Gastroesophageal sphincter (tissue), 4 donors: ENCODE measurements at regions not wholly inside any gene's neighbourhood (a gene's known extent, or its start where the extent isn't known, plus 50 kb on each side); places are given as distances from the start of the nearest gene placed in this dataset.
"Not testable (repeated sequence)": the region's sequence is repeated elsewhere in the genome, so short reads cannot be mapped to it uniquely, and the experiment has no call there.

ENCODE experiments used
- ATAC-seq: fragments of 150-250 bp; one replicate; pipeline ENCODE4 v1.9.1; 2016; ENCODE audit warnings: mild to moderate bottlenecking, moderate library complexity
- H3K27ac ChIP-seq, 4 donors: fragments of 200-600 bp; sonication (generic) in 3 of 4; 1 replicate in 3 of 4; 2 replicates in 1 of 4; pipeline ENCODE4 v1.5.1; 2016 to 2019
- H3K27me3 ChIP-seq: fragments of 200-600 bp; sonication (generic); one replicate; pipeline ENCODE4 v1.5.1; 2019
- H3K36me3 ChIP-seq, 2 donors: fragments of 200-600 bp; sonication (generic); one replicate each; pipeline ENCODE4 v1.5.1; 2019; ENCODE audit warnings: control low read depth in 1 of 2
- H3K4me1 ChIP-seq, 3 donors: fragments of 200-600 bp; sonication (generic); 1 replicate in 2 of 3; 2 replicates in 1 of 3; pipeline ENCODE4 v1.5.1; 2016 to 2019; ENCODE audit warnings: control low read depth in 2 of 3
- H3K4me3 ChIP-seq, 2 donors: fragments of 200-600 bp; sonication (generic); one replicate each; pipeline ENCODE4 v1.5.1; 2019; ENCODE audit warnings: mild to moderate bottlenecking in 1 of 2, moderate library complexity in 1 of 2
- H3K9me3 ChIP-seq, 3 donors: fragments of 200-600 bp; sonication (generic); one replicate each; pipeline ENCODE4 v1.5.1; 2017 to 2019; ENCODE audit warnings: control low read depth in 2 of 3
- CTCF ChIP-seq, 4 experiments: fragments of 200-600 bp in 2 of 4; fragments of 450-650 bp in 2 of 4; sonication (generic) in 1 of 4; IDR thresholded peaks; one replicate each; pipeline ENCODE4 v1.5.1; 2017 to 2019; ENCODE audit warnings: antibody characterized with exemption in 4 of 4, mild to moderate bottlenecking in 2 of 4, moderate library complexity in 2 of 4
- EP300 ChIP-seq: sonication (generic); formaldehyde crosslinking; IDR thresholded peaks from one replicate; pipeline ENCODE4 v1.6.1; 2017; ENCODE audit warnings: antibody characterized with exemption, mild to moderate bottlenecking
- POLR2A ChIP-seq, 2 donors: fragments of 450-650 bp; IDR thresholded peaks; one replicate each; pipeline ENCODE4 v1.6.1; 2017; ENCODE audit warnings: antibody characterized with exemption in 2 of 2, mild to moderate bottlenecking in 2 of 2, moderate library complexity in 1 of 2
- POLR2AphosphoS5 ChIP-seq: sonication (generic); formaldehyde crosslinking; IDR thresholded peaks from one replicate; pipeline ENCODE4 v1.6.1; 2017; ENCODE audit warnings: antibody characterized with exemption
- WGBS, 2 donors: methylation state at CpG; one replicate each; pipeline ENCODE4 v1.1.5; 2018; ENCODE audit warnings: low coverage in 1 of 2; 5-methylcytosine and 5-hydroxymethylcytosine counted together

- ATAC-seq: no peak
- Histone ChIP-seq H3K27ac (no peak overlapping the region), H3K9me3 (peaks cover 0 to 12% (median 0%) of the 10 kb centered on the region in 3 donors), H3K36me3 (no peaks in the 10 kb centered on the region), H3K4me1 (peaks cover 0 to 13% (median 3%) of the 10 kb centered on the region in 3 donors), H3K27me3 (no peaks in the 10 kb centered on the region), H3K4me3 (no peak overlapping the region)
- 0% methylated on average over 1 of the region's 1 CpG for WGBS, 2 donors
- TF ChIP-seq POLR2AphosphoS5 (no peak), EP300 (no peak), CTCF (IDR thresholded peaks at IDR 0.05) (no peak), POLR2A (IDR thresholded peaks at IDR 0.05) (no peak)
These were observed 340.7 kb upstream of the CDH5 start for GRCh38 chr16:66025751-66026150.

- not testable (repeated sequence) for ATAC-seq, H3K4me3 ChIP-seq, H3K36me3 ChIP-seq, H3K27ac ChIP-seq, H3K27me3 ChIP-seq
- WGBS, 2 donors: 76 to 82% methylated on average over 2 of the region's 2 CpGs
- Histone ChIP-seq H3K9me3 (peaks cover 0 to 12% (median 0%) of the 10 kb centered on the region in 3 donors), H3K4me1 (peaks cover 0 to 13% (median 3%) of the 10 kb centered on the region in 3 donors)
These were observed 341.9 kb upstream of the CDH5 start for GRCh38 chr16:66024567-66024966.

- 53 to 62% methylated on average over 3 of the region's 3 CpGs for WGBS, 2 donors
- no peak for ATAC-seq
- Histone ChIP-seq H3K9me3 (peaks cover 0 to 12% (median 0%) of the 10 kb centered on the region in 3 donors), H3K4me1 (peaks cover 0 to 4% (median 0%) of the 10 kb centered on the region in 3 donors), H3K27me3 (no peaks in the 10 kb centered on the region), H3K27ac (no peak overlapping the region), H3K36me3 (no peaks in the 10 kb centered on the region), H3K4me3 (no peak overlapping the region)
- TF ChIP-seq EP300: no peak
- TF ChIP-seq POLR2A (IDR thresholded peaks at IDR 0.05): no peak
These were observed 343.0 kb upstream of the CDH5 start for GRCh38 chr16:66023481-66023880.

- ATAC-seq: no peak
- H3K4me3 ChIP-seq: no peak overlapping the region
- no peaks in the 10 kb centered on the region for H3K27me3 ChIP-seq
- TF ChIP-seq POLR2AphosphoS5 (no peak), CTCF (IDR thresholded peaks at IDR 0.05) (no peak), EP300 (no peak), POLR2A (IDR thresholded peaks at IDR 0.05) (no peak)
- H3K9me3 ChIP-seq: peaks cover 0 to 12% (median 0%) of the 10 kb centered on the region in 3 donors
- no peaks in the 10 kb centered on the region for H3K36me3 ChIP-seq
- no peak overlapping the region for H3K27ac ChIP-seq
- H3K4me1 ChIP-seq: no peaks in the 10 kb centered on the region
These were observed 345.8 kb upstream of the CDH5 start for GRCh38 chr16:66020642-66021041.

GRCh38 chr16:66020046-66020445, 346.4 kb upstream of the CDH5 start:
- Histone ChIP-seq H3K27ac (no peak overlapping the region), H3K9me3 (peaks cover 0 to 10% (median 0%) of the 10 kb centered on the region in 3 donors), H3K27me3 (no peaks in the 10 kb centered on the region), H3K4me3 (no peak overlapping the region), H3K36me3 (no peaks in the 10 kb centered on the region), H3K4me1 (no peaks in the 10 kb centered on the region)
- ATAC-seq: no peak
- 87 to 100% methylated on average over 1 to 2 of the region's 2 CpGs for WGBS, 2 donors
- TF ChIP-seq POLR2A (IDR thresholded peaks at IDR 0.05) (no peak), POLR2AphosphoS5 (no peak), EP300 (no peak), CTCF (IDR thresholded peaks at IDR 0.05) (no peak)

- 90 to 95% methylated on average over 3 of the region's 3 CpGs for WGBS, 2 donors
These were observed 347.0 kb upstream of the CDH5 start for GRCh38 chr16:66019502-66019901.

GRCh38 chr16:66014221-66014620, 352.3 kb upstream of the CDH5 start:
- no peak overlapping the region for H3K4me3 ChIP-seq
- H3K4me1 ChIP-seq: no peaks in the 10 kb centered on the region

More at GRCh38 chr16:66019502-66019901, 347.0 kb upstream of the CDH5 start:
- not testable (repeated sequence) for ATAC-seq, H3K27me3 ChIP-seq, H3K36me3 ChIP-seq, H3K9me3 ChIP-seq, H3K4me1 ChIP-seq, H3K27ac ChIP-seq, H3K4me3 ChIP-seq

More at GRCh38 chr16:66014221-66014620, 352.3 kb upstream of the CDH5 start:
- no peak for ATAC-seq
- Histone ChIP-seq H3K27me3 (no peaks in the 10 kb centered on the region), H3K9me3 (no peaks in the 10 kb centered on the region), H3K27ac (no peak overlapping the region), H3K36me3 (no peaks in the 10 kb centered on the region)
- whole genome bisulfite sequencing, 2 donors: 84 to 93% methylated on average over 2 of the region's 2 CpGs
- TF ChIP-seq CTCF (IDR thresholded peaks at IDR 0.05) (no peak), EP300 (no peak), POLR2A (IDR thresholded peaks at IDR 0.05) (no peak), POLR2AphosphoS5 (no peak)
